HEK293 (cell line): ENCODE measurements at regions not wholly inside any gene's neighbourhood (a gene's known extent, or its start where the extent isn't known, plus 50 kb on each side); places are given as distances from the start of the nearest gene placed in this dataset.

Source experiments
- GLIS1 ChIP-seq: fragments of 450-650 bp; formaldehyde crosslinking; IDR thresholded peaks from 2 replicates; pipeline ENCODE4 v1.5.1; 2016; ENCODE audit warnings: missing biosample characterization, missing genetic modification characterization
- GLIS2 ChIP-seq: fragments of 450-650 bp; formaldehyde crosslinking; IDR thresholded peaks from 2 replicates; pipeline ENCODE4 v1.5.1; 2016; ENCODE audit warnings: missing biosample characterization, missing genetic modification characterization
- HIC1 ChIP-seq: fragments of 450-650 bp; formaldehyde crosslinking; IDR thresholded peaks from 2 replicates; pipeline ENCODE4 v1.5.1; 2016; ENCODE audit warnings: missing biosample characterization, missing genetic modification characterization
- IKZF3 ChIP-seq: fragments of 450-650 bp; IDR thresholded peaks from 2 replicates; pipeline ENCODE4 v1.5.0; 2018; ENCODE audit warnings: missing biosample characterization, mild to moderate bottlenecking, missing genetic modification characterization, moderate library complexity
- KLF1 ChIP-seq: fragments of 450-650 bp; formaldehyde crosslinking; IDR thresholded peaks from 2 replicates; pipeline ENCODE4 v1.5.1; 2016; ENCODE audit warnings: missing biosample characterization, missing genetic modification characterization
- KLF10 ChIP-seq: fragments of 450-650 bp; IDR thresholded peaks from 2 replicates; pipeline ENCODE4 v1.5.1; 2018; ENCODE audit warnings: missing biosample characterization, mild to moderate bottlenecking, missing genetic modification characterization
- TCF7L2 ChIP-seq: IDR thresholded peaks from 2 replicates; pipeline ENCODE4 v1.6.1; 2011; ENCODE audit warnings: low read depth, mild to moderate bottlenecking, inconsistent platforms, low read length, moderate library complexity, borderline replicate concordance
- ZBTB6 ChIP-seq: fragments of 450-650 bp; formaldehyde crosslinking; IDR thresholded peaks from 2 replicates; pipeline ENCODE4 v1.5.1; 2017; ENCODE audit warnings: missing biosample characterization, missing genetic modification characterization
- ZBTB7A ChIP-seq: fragments of 450-650 bp; formaldehyde crosslinking; IDR thresholded peaks from 2 replicates; pipeline ENCODE4 v1.5.1; 2016; ENCODE audit warnings: low read depth, missing biosample characterization, missing genetic modification characterization
- ZBTB8A ChIP-seq: fragments of 450-650 bp; formaldehyde crosslinking; IDR thresholded peaks from 2 replicates; pipeline ENCODE4 v1.5.1; 2016; ENCODE audit warnings: missing biosample characterization, missing genetic modification characterization
- ZNF148 ChIP-seq: fragments of 450-650 bp; formaldehyde crosslinking; IDR thresholded peaks from 2 replicates; pipeline ENCODE4 v1.5.0; 2017; ENCODE audit warnings: missing biosample characterization, missing genetic modification characterization, borderline replicate concordance
- ZNF175 ChIP-seq: fragments of 450-650 bp; formaldehyde crosslinking; IDR thresholded peaks from 2 replicates; pipeline ENCODE4 v1.5.1; 2016; ENCODE audit warnings: missing biosample characterization, missing genetic modification characterization
- ZNF19 ChIP-seq: fragments of 450-650 bp; formaldehyde crosslinking; IDR thresholded peaks from 2 replicates; pipeline ENCODE4; 2016; ENCODE audit warnings: missing biosample characterization, missing genetic modification characterization, low read depth
- ZNF26 ChIP-seq: fragments of 450-650 bp; formaldehyde crosslinking; IDR thresholded peaks from 2 replicates; pipeline ENCODE4 v1.5.1; 2016; ENCODE audit warnings: missing biosample characterization, missing genetic modification characterization
- ZNF274 ChIP-seq, 2 experiments: fragments of 200-500 bp in 1 of 2; fragments of 450-650 bp in 1 of 2; sonication (Bioruptor generic) in 1 of 2; formaldehyde crosslinking in 1 of 2; IDR thresholded peaks; 2 replicates each; pipeline versions ENCODE4 v1.5.1 to v1.6.1; 2014 to 2016; ENCODE audit warnings: borderline replicate concordance in 1 of 2, inconsistent platforms in 1 of 2, low read length in 1 of 2, missing biosample characterization in 1 of 2, missing genetic modification characterization in 1 of 2
- ZNF404 ChIP-seq: fragments of 450-650 bp; formaldehyde crosslinking; IDR thresholded peaks from 2 replicates; pipeline ENCODE4 v1.5.1; 2017; ENCODE audit warnings: missing biosample characterization, missing genetic modification characterization
- ZNF423 ChIP-seq: fragments of 450-650 bp; formaldehyde crosslinking; IDR thresholded peaks from 2 replicates; pipeline ENCODE4 v1.5.1; 2016; ENCODE audit warnings: missing biosample characterization, missing genetic modification characterization
- ZNF433 ChIP-seq: fragments of 450-650 bp; formaldehyde crosslinking; IDR thresholded peaks from 2 replicates; pipeline ENCODE4 v1.5.1; 2016; ENCODE audit warnings: missing biosample characterization, missing genetic modification characterization, low read depth
- ZNF548 ChIP-seq: fragments of 450-650 bp; formaldehyde crosslinking; IDR thresholded peaks from 2 replicates; pipeline ENCODE4 v1.5.1; 2016; ENCODE audit warnings: missing biosample characterization, missing genetic modification characterization
- ZNF555 ChIP-seq: fragments of 450-650 bp; formaldehyde crosslinking; conservative IDR thresholded peaks from 2 replicates; pipeline ENCODE4 v1.5.1; 2017; ENCODE audit warnings: missing biosample characterization, mild to moderate bottlenecking, missing genetic modification characterization, inconsistent platforms
- ZNF560 ChIP-seq: fragments of 450-650 bp; formaldehyde crosslinking; IDR thresholded peaks from 2 replicates; pipeline ENCODE4 v1.5.1; 2017; ENCODE audit warnings: missing biosample characterization, missing genetic modification characterization, borderline replicate concordance
- ZNF654 ChIP-seq: fragments of 450-650 bp; formaldehyde crosslinking; IDR thresholded peaks from 2 replicates; pipeline ENCODE4 v1.5.1; 2016; ENCODE audit warnings: low read depth, missing biosample characterization, missing genetic modification characterization
- ZNF707 ChIP-seq: fragments of 450-650 bp; formaldehyde crosslinking; IDR thresholded peaks from 2 replicates; pipeline ENCODE4 v1.5.1; 2016; ENCODE audit warnings: missing biosample characterization, missing genetic modification characterization
- ZNF747 ChIP-seq: fragments of 450-650 bp; formaldehyde crosslinking; IDR thresholded peaks from 2 replicates; pipeline ENCODE4 v1.5.1; 2016; ENCODE audit warnings: missing biosample characterization, missing genetic modification characterization
- ZNF776 ChIP-seq: fragments of 450-650 bp; formaldehyde crosslinking; IDR thresholded peaks from 2 replicates; pipeline ENCODE4 v1.5.0; 2017; ENCODE audit warnings: missing biosample characterization, missing genetic modification characterization, borderline replicate concordance
- ZNF830 ChIP-seq: fragments of 450-650 bp; IDR thresholded peaks from 2 replicates; pipeline ENCODE4 v1.5.0; 2018; ENCODE audit warnings: missing biosample characterization, missing genetic modification characterization, low read depth, mild to moderate bottlenecking, moderate library complexity
- ZSCAN18 ChIP-seq: fragments of 450-650 bp; formaldehyde crosslinking; IDR thresholded peaks from 2 replicates; pipeline ENCODE4 v1.5.1; 2016; ENCODE audit warnings: missing biosample characterization, missing genetic modification characterization
- ZSCAN23 ChIP-seq: fragments of 450-650 bp; formaldehyde crosslinking; IDR thresholded peaks from 2 replicates; pipeline ENCODE4 v1.5.1; 2016; ENCODE audit warnings: missing biosample characterization, missing genetic modification characterization
- ZSCAN30 ChIP-seq: fragments of 450-650 bp; IDR thresholded peaks from 2 replicates; pipeline ENCODE4 v1.5.1; 2018; ENCODE audit warnings: missing biosample characterization, mild to moderate bottlenecking, missing genetic modification characterization, moderate library complexity
- ZSCAN4 ChIP-seq: fragments of 450-650 bp; formaldehyde crosslinking; IDR thresholded peaks from 2 replicates; pipeline ENCODE4 v1.5.1; 2017; ENCODE audit warnings: missing biosample characterization, missing genetic modification characterization

- TF ChIP-seq ZNF548 (tag by site-specific recombination) (no peak), ZNF274 (IDR thresholded peaks at IDR 0.05; ENCODE audit: low read length) (no peak), ZNF274 (tag by site-specific recombination; IDR thresholded peaks at IDR 0.05; ENCODE audit: borderline replicate concordance) (no peak), ZBTB7A (tag by site-specific recombination) (no peak), ZNF776 (tag by site-specific recombination) (no peak), ZSCAN23 (tag by site-specific recombination) (peak; percentile 68), ZNF707 (tag by site-specific recombination) (no peak), IKZF3 (tag by site-specific recombination) (no peak; the same call in 1 of the 2 replicates), ZSCAN4 (tag by site-specific recombination) (no peak), ZNF654 (tag by site-specific recombination) (no peak), ZNF560 (tag by site-specific recombination) (no peak), ZNF423 (tag by site-specific recombination) (no peak), ZBTB6 (tag by site-specific recombination) (no peak), ZNF404 (no peak), ZBTB8A (tag by site-specific recombination) (no peak), ZNF555 (tag by site-specific recombination) (no peak), ZNF747 (tag by site-specific recombination) (no peak), KLF1 (tag by site-specific recombination) (no peak), ZNF433 (tag by site-specific recombination) (no peak), ZSCAN18 (tag by site-specific recombination) (no peak), KLF10 (tag by site-specific recombination) (no peak), ZNF148 (no peak), ZNF19 (no peak), ZNF26 (tag by site-specific recombination) (no peak), HIC1 (tag by site-specific recombination) (no peak), TCF7L2 (no peak), ZNF830 (tag by site-specific recombination) (no peak), ZSCAN30 (tag by site-specific recombination) (no peak), GLIS1 (tag by site-specific recombination) (0 out of 2 replicates have a peak, but pooled peaks have one; percentile 11), ZNF175 (tag by site-specific recombination) (no peak), GLIS2 (no peak)
Observed at GRCh38 chr10:33477291-33478088, 143.0 kb upstream of the NRP1 start (continued).
